ENCODE measurements at regions not wholly inside any gene's neighbourhood (a gene's known extent, or its start where the extent isn't known, plus 50 kb on each side); places are given as distances from the start of the nearest gene placed in this dataset.

- TF ChIP-seq CTCF (IDR thresholded peaks at IDR 0.05; ENCODE audit: low read depth, low read length, missing control alignments): no peak
- no peak overlapping the region for H3K4me3 ChIP-seq (ENCODE audit: low read depth, low read length)
- DNase-seq (ENCODE audit: low read depth): no peak
- in situ Hi-C loops (cut with HindIII; ENCODE audit: low sequenced_read_pairs): no loop called here
Measured at GRCh38 chr13:108000998-108001397, 214.3 kb downstream of the LIG4 start.

GRCh38 chr13:107999751-108000150 lies 215.6 kb downstream of the LIG4 start:
- TF ChIP-seq CTCF (IDR thresholded peaks at IDR 0.05; ENCODE audit: low read depth, low read length, missing control alignments): no peak
- no peak overlapping the region for H3K4me3 ChIP-seq (ENCODE audit: low read depth, low read length)
- DNase-seq (ENCODE audit: low read depth): no peak
- in situ Hi-C loops (cut with HindIII; ENCODE audit: low sequenced_read_pairs): no loop called here

- DNase-seq (ENCODE audit: low read depth): no peak
- H3K4me3 ChIP-seq (ENCODE audit: low read depth, low read length): no peak overlapping the region
- TF ChIP-seq CTCF (IDR thresholded peaks at IDR 0.05; ENCODE audit: low read depth, low read length, missing control alignments): no peak
- in situ Hi-C loops (cut with HindIII; ENCODE audit: low sequenced_read_pairs): no loop called here
Measured at GRCh38 chr13:107994137-107994536, 221.2 kb downstream of the LIG4 start.

- no peak for DNase-seq (ENCODE audit: low read depth)
- in situ Hi-C loops (cut with HindIII; ENCODE audit: low sequenced_read_pairs): no loop called here
- TF ChIP-seq CTCF (IDR thresholded peaks at IDR 0.05; ENCODE audit: low read depth, low read length, missing control alignments): no peak
- no peak overlapping the region for H3K4me3 ChIP-seq (ENCODE audit: low read depth, low read length)
Measured at GRCh38 chr13:107993239-107993949, 221.9 kb downstream of the LIG4 start.

- TF ChIP-seq CTCF (IDR thresholded peaks at IDR 0.05; ENCODE audit: low read depth, low read length, missing control alignments): no peak
- H3K4me3 ChIP-seq (ENCODE audit: low read depth, low read length): no peak overlapping the region
- in situ Hi-C loops (cut with HindIII; ENCODE audit: low sequenced_read_pairs): no loop called here
- no peak for DNase-seq (ENCODE audit: low read depth)
Measured at GRCh38 chr13:107992542-107992941, 222.8 kb downstream of the LIG4 start.

- no peak for DNase-seq (ENCODE audit: low read depth)
- no peak for TF ChIP-seq CTCF (IDR thresholded peaks at IDR 0.05; ENCODE audit: low read depth, low read length, missing control alignments)
- no peak overlapping the region for H3K4me3 ChIP-seq (ENCODE audit: low read depth, low read length)
- in situ Hi-C loops (cut with HindIII; ENCODE audit: low sequenced_read_pairs): no loop called here
Measured at GRCh38 chr13:107977071-107977574, 238.2 kb downstream of the LIG4 start.

Measured in astrocyte of the cerebellum (primary cell).